ENCODE measurements at regions not wholly inside any gene's neighbourhood (a gene's known extent, or its start where the extent isn't known, plus 50 kb on each side); places are given as distances from the start of the nearest gene placed in this dataset.

DNA sequence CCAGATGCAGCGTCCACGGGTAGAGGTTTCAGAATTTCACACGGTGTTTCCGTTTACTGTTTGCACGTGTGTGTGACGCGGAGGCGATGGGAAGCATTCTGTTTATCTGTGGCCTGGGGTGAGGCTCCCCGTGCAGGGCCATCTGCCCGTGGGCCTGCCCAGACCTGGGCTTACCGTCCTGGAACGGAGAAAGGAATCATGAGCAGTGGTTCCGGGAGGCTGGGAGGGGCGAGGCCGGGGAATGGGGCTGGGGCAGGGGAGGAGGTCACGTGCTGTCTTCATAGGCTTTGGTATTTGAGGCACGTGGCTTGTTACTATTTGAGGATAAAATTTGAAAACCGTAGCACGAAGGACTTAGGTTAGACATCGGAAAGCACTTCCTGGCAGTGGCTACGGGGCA lies 77.9 kb downstream of the RTP5 start:
- TF ChIP-seq CTCF (IDR thresholded peaks at IDR 0.05) (no peak), EP300 (IDR thresholded peaks at IDR 0.05) (no peak), POLR2AphosphoS5 (IDR thresholded peaks at IDR 0.05) (no peak), POLR2A (IDR thresholded peaks at IDR 0.05) (no peak)

Data from suprapubic skin (tissue), 4 donors.